Skeletal muscle satellite cell (primary cell): ENCODE measurements at regions not wholly inside any gene's neighbourhood (a gene's known extent, or its start where the extent isn't known, plus 50 kb on each side); places are given as distances from the start of the nearest gene placed in this dataset.
"Not testable (repeated sequence)": the region's sequence is repeated elsewhere in the genome, so short reads cannot be mapped to it uniquely, and the experiment has no call there.

Experiments used
- H3K27me3 ChIP-seq: 2 replicates; pipeline ENCODE4 v1.7.0; 2013; ENCODE audit warnings: low read length; ENCODE audit not compliant: control insufficient read depth, insufficient read depth
- H3K36me3 ChIP-seq: 2 replicates; pipeline ENCODE4 v1.7.0; 2013; ENCODE audit warnings: mild to moderate bottlenecking, control low read depth, low read length; ENCODE audit not compliant: insufficient read depth
- H3K4me1 ChIP-seq: 2 replicates; pipeline ENCODE4 v1.7.0; 2013; ENCODE audit warnings: low read length; ENCODE audit not compliant: control insufficient read depth, insufficient read depth
- H3K4me2 ChIP-seq: 2 replicates; pipeline ENCODE4 v1.7.0; 2013; ENCODE audit warnings: mild to moderate bottlenecking, low read length
- H3K4me3 ChIP-seq: 2 replicates; pipeline ENCODE4 v1.7.0; 2013; ENCODE audit warnings: low read length
- H3K9ac ChIP-seq: 2 replicates; pipeline ENCODE4 v1.7.0; 2013; ENCODE audit warnings: mild to moderate bottlenecking, low read depth, low read length, moderate library complexity
- H3K9me3 ChIP-seq: replicated peaks from 2 replicates; pipeline ENCODE4 v1.7.0; 2013; ENCODE audit warnings: mild to moderate bottlenecking, control low read depth, low read length

GRCh38 chr5:174581479-174581878, 142.9 kb upstream of the MSX2 start:
- no peak overlapping the region for H3K4me3 ChIP-seq
- H3K4me2 ChIP-seq, result no peak overlapping the region
- no peaks in the 10 kb centered on the region for H3K36me3 ChIP-seq
- no peaks in the 10 kb centered on the region for H3K4me1 ChIP-seq
- H3K9ac ChIP-seq, result no peak overlapping the region
- no peaks in the 10 kb centered on the region for H3K9me3 ChIP-seq
- H3K27me3 ChIP-seq, result no peaks in the 10 kb centered on the region

GRCh38 chr5:174581894-174582293, 142.5 kb upstream of the MSX2 start:
- H3K4me3 ChIP-seq, result no peak overlapping the region
- H3K9me3 ChIP-seq, result no peaks in the 10 kb centered on the region
- H3K4me2 ChIP-seq, result no peak overlapping the region
- no peaks in the 10 kb centered on the region for H3K4me1 ChIP-seq
- no peaks in the 10 kb centered on the region for H3K36me3 ChIP-seq
- H3K9ac ChIP-seq, result no peak overlapping the region
- H3K27me3 ChIP-seq, result no peaks in the 10 kb centered on the region

- Histone ChIP-seq H3K27me3 (no peaks in the 10 kb centered on the region), H3K9me3 (no peaks in the 10 kb centered on the region), H3K4me3 (no peak overlapping the region), H3K4me2 (no peak overlapping the region), H3K9ac (no peak overlapping the region), H3K4me1 (no peaks in the 10 kb centered on the region), H3K36me3 (no peaks in the 10 kb centered on the region)
These were observed 141.3 kb upstream of the MSX2 start for GRCh38 chr5:174583071-174583470.

- no peaks in the 10 kb centered on the region for H3K36me3 ChIP-seq
- H3K27me3 ChIP-seq, result no peaks in the 10 kb centered on the region
- H3K4me3 ChIP-seq, result no peak overlapping the region
- no peak overlapping the region for H3K9ac ChIP-seq
- no peaks in the 10 kb centered on the region for H3K4me1 ChIP-seq
- H3K9me3 ChIP-seq, result no peaks in the 10 kb centered on the region
- no peak overlapping the region for H3K4me2 ChIP-seq
These were observed 138.9 kb upstream of the MSX2 start for GRCh38 chr5:174585472-174585871.

GRCh38 chr5:174586163-174586562, 138.2 kb upstream of the MSX2 start:
- not testable (repeated sequence) for H3K27me3 ChIP-seq, H3K36me3 ChIP-seq, H3K4me1 ChIP-seq, H3K4me3 ChIP-seq, H3K4me2 ChIP-seq, H3K9ac ChIP-seq, H3K9me3 ChIP-seq

- H3K9ac ChIP-seq, result no peak overlapping the region
- H3K4me1 ChIP-seq, result no peaks in the 10 kb centered on the region
- H3K4me3 ChIP-seq, result no peak overlapping the region
- H3K36me3 ChIP-seq, result no peaks in the 10 kb centered on the region
- no peaks in the 10 kb centered on the region for H3K9me3 ChIP-seq
- no peak overlapping the region for H3K4me2 ChIP-seq
- no peaks in the 10 kb centered on the region for H3K27me3 ChIP-seq
These were observed 135.4 kb upstream of the MSX2 start for GRCh38 chr5:174589011-174589410.

- Histone ChIP-seq H3K9ac (no peak overlapping the region), H3K27me3 (no peaks in the 10 kb centered on the region), H3K36me3 (no peaks in the 10 kb centered on the region), H3K4me2 (no peak overlapping the region), H3K4me3 (no peak overlapping the region), H3K9me3 (no peaks in the 10 kb centered on the region), H3K4me1 (no peaks in the 10 kb centered on the region)
These were observed 134.8 kb upstream of the MSX2 start for GRCh38 chr5:174589599-174589998.

- H3K27me3 ChIP-seq, result no peaks in the 10 kb centered on the region
- no peaks in the 10 kb centered on the region for H3K9me3 ChIP-seq
- no peak overlapping the region for H3K4me3 ChIP-seq
- no peak overlapping the region for H3K9ac ChIP-seq
- H3K4me1 ChIP-seq, result no peaks in the 10 kb centered on the region
- no peak overlapping the region for H3K4me2 ChIP-seq
- H3K36me3 ChIP-seq, result no peaks in the 10 kb centered on the region
These were observed 133.6 kb upstream of the MSX2 start for GRCh38 chr5:174590820-174591219.

- no peak overlapping the region for H3K4me3 ChIP-seq
- no peaks in the 10 kb centered on the region for H3K4me1 ChIP-seq
- H3K9ac ChIP-seq, result no peak overlapping the region
- H3K27me3 ChIP-seq, result no peaks in the 10 kb centered on the region
- no peaks in the 10 kb centered on the region for H3K36me3 ChIP-seq
- H3K9me3 ChIP-seq, result no peaks in the 10 kb centered on the region
- no peak overlapping the region for H3K4me2 ChIP-seq
These were observed 128.0 kb upstream of the MSX2 start for GRCh38 chr5:174596429-174596828.

GRCh38 chr5:174599992-174600391, 124.4 kb upstream of the MSX2 start:
- H3K9me3 ChIP-seq, result no peaks in the 10 kb centered on the region
- H3K4me3 ChIP-seq, result no peak overlapping the region
- H3K4me2 ChIP-seq, result no peak overlapping the region
- no peaks in the 10 kb centered on the region for H3K27me3 ChIP-seq
- no peaks in the 10 kb centered on the region for H3K36me3 ChIP-seq
- no peaks in the 10 kb centered on the region for H3K4me1 ChIP-seq
- no peak overlapping the region for H3K9ac ChIP-seq

- no peaks in the 10 kb centered on the region for H3K4me1 ChIP-seq
- no peaks in the 10 kb centered on the region for H3K27me3 ChIP-seq
- H3K4me3 ChIP-seq, result no peak overlapping the region
- H3K9ac ChIP-seq, result no peak overlapping the region
- no peak overlapping the region for H3K4me2 ChIP-seq
- no peaks in the 10 kb centered on the region for H3K9me3 ChIP-seq
- H3K36me3 ChIP-seq, result no peaks in the 10 kb centered on the region
These were observed 122.4 kb upstream of the MSX2 start for GRCh38 chr5:174601946-174602345.

- Histone ChIP-seq H3K4me3 (no peak overlapping the region), H3K27me3 (no peaks in the 10 kb centered on the region), H3K36me3 (no peaks in the 10 kb centered on the region), H3K4me2 (no peak overlapping the region), H3K9me3 (no peaks in the 10 kb centered on the region), H3K4me1 (no peaks in the 10 kb centered on the region), H3K9ac (no peak overlapping the region)
These were observed 118.2 kb upstream of the MSX2 start for GRCh38 chr5:174606153-174606552.
